ENCODE measurements at regions not wholly inside any gene's neighbourhood (a gene's known extent, or its start where the extent isn't known, plus 50 kb on each side); places are given as distances from the start of the nearest gene placed in this dataset.

DNA sequence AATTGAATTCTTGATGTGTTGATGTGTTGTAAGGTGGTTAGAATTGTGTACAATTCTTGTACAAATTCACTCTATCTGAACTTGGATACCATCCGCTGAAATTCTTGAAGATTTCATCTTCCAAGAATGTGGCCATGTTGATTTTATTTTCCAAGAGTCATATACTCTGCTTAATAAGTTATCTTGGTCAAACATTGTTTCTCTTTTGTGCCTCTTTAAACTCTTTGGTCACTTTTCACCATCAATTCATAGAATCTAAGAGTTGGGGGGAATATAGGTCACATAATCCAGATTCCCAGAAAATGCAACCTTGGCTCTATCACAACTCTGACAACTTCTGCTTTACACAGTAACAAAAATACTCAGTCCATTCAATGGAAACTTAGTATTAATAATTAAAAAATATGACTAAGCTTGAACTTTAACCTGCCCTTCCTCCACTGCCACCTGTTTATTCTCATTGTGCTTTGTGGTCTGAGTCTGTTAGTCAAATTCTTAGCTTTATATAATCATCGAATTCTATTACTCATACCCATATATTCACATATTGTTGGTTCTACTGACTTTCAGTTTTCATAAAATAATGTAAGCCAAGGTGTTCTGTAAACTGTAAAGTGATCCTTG lies 373.2 kb downstream of the LMO7 start:
- DNase-seq (ENCODE audit: low read depth), result no peak
- TF ChIP-seq, protein P1, sequence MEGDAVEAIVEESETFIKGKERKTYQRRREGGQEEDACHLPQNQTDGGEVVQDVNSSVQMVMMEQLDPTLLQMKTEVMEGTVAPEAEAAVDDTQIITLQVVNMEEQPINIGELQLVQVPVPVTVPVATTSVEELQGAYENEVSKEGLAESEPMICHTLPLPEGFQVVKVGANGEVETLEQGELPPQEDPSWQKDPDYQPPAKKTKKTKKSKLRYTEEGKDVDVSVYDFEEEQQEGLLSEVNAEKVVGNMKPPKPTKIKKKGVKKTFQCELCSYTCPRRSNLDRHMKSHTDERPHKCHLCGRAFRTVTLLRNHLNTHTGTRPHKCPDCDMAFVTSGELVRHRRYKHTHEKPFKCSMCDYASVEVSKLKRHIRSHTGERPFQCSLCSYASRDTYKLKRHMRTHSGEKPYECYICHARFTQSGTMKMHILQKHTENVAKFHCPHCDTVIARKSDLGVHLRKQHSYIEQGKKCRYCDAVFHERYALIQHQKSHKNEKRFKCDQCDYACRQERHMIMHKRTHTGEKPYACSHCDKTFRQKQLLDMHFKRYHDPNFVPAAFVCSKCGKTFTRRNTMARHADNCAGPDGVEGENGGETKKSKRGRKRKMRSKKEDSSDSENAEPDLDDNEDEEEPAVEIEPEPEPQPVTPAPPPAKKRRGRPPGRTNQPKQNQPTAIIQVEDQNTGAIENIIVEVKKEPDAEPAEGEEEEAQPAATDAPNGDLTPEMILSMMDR (IDR thresholded peaks at IDR 0.05; ENCODE audit: control insufficient read depth, insufficient read depth, low read depth, low read length, missing control alignments), result no peak
- no peak overlapping the region for H3K4me3 ChIP-seq (ENCODE audit: control insufficient read depth, low read depth, low read length)

DNA sequence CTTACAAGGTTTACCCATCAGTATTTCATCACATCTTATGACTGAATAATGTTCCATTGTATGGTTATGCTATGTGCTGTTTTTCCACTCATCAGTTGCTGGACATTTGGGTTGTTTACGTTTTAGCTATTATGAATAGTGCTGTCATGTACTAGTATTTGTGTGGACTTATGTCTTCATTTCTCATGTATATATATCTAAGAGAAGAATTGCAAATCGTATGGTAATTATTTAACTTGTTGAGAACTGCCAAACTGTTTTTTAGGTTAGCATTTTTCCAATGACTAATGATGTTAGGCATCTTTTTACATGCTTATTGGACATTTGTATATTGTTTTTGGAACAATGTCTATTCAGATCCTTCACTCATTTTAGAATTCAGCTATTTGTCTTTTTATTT lies 368.3 kb downstream of the LMO7 start:
- DNase-seq (ENCODE audit: low read depth), result no peak
- no peak overlapping the region for H3K4me3 ChIP-seq (ENCODE audit: control insufficient read depth, low read depth, low read length)
- TF ChIP-seq, protein P1 (IDR thresholded peaks at IDR 0.05; ENCODE audit: control insufficient read depth, insufficient read depth, low read depth, low read length, missing control alignments), result no peak

- no peak for DNase-seq (ENCODE audit: low read depth)
- H3K4me3 ChIP-seq (ENCODE audit: control insufficient read depth, low read depth, low read length), result no peak overlapping the region
- TF ChIP-seq, protein P1 (IDR thresholded peaks at IDR 0.05; ENCODE audit: control insufficient read depth, insufficient read depth, low read depth, low read length, missing control alignments), result no peak
Measured at GRCh38 chr13:76000131-76000530, 364.0 kb downstream of the LMO7 start.

- TF ChIP-seq, protein P1 (IDR thresholded peaks at IDR 0.05; ENCODE audit: control insufficient read depth, insufficient read depth, low read depth, low read length, missing control alignments), result no peak
- H3K4me3 ChIP-seq (ENCODE audit: control insufficient read depth, low read depth, low read length), result no peak overlapping the region
- DNase-seq (ENCODE audit: low read depth), result no peak
Measured at GRCh38 chr13:75996582-75996981, 360.5 kb downstream of the LMO7 start.

GRCh38 chr13:75995966-75996365 lies 359.8 kb downstream of the LMO7 start:
- TF ChIP-seq, protein P1 (IDR thresholded peaks at IDR 0.05; ENCODE audit: control insufficient read depth, insufficient read depth, low read depth, low read length, missing control alignments), result no peak
- no peak overlapping the region for H3K4me3 ChIP-seq (ENCODE audit: control insufficient read depth, low read depth, low read length)
- DNase-seq (ENCODE audit: low read depth), result no peak

DNA sequence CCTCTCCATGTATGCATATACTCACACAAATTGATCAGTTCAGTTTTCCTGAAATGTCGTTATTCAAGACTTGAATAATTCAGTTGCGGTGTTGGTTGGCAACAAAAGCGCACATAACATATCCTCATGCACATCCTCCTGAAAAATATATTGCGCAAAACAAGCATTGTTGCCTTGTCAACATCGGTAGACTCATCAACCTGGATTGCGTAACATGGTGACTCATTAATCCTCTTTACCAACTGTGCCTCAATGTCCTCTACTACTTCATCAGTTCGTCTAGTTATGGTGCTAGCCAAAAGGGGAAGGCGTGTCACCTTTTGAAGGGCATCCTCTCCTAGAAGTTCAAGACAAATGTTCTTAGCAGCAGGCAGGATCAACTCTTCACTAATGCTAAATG lies 357.7 kb downstream of the LMO7 start:
- no peak for DNase-seq (ENCODE audit: low read depth)
- TF ChIP-seq, protein P1 (IDR thresholded peaks at IDR 0.05; ENCODE audit: control insufficient read depth, insufficient read depth, low read depth, low read length, missing control alignments), result no peak
- no peak overlapping the region for H3K4me3 ChIP-seq (ENCODE audit: control insufficient read depth, low read depth, low read length)

Data from AG09309 (cell line).